RCC 7860 (cell line): ENCODE measurements at regions not wholly inside any gene's neighbourhood (a gene's known extent, or its start where the extent isn't known, plus 50 kb on each side); places are given as distances from the start of the nearest gene placed in this dataset.
A peak's percentile ranks its signal among the peaks of the same experiment; 100 is the strongest.

Experiments
- DNase-seq: peaks from one replicate; pipeline ENCODE4 v3.0.0-alpha.2; 2015; ENCODE audit warnings: low spot score
- FAIRE-seq: peaks from 2 replicates; lab custom pipeline; 2012; peaks lifted over from hg19 to GRCh38; lab: Jason Lieb, UNC

GRCh38 chr2:222146488-222146887 lies 152.3 kb downstream of the PAX3 start:
- FAIRE-seq (no peak), DNase-seq (no peak)

- DNase-seq (peak; percentile 63), FAIRE-seq (peak; percentile 49)
These were observed 156.8 kb downstream of the PAX3 start for GRCh38 chr2:222142027-222142426.

DNA sequence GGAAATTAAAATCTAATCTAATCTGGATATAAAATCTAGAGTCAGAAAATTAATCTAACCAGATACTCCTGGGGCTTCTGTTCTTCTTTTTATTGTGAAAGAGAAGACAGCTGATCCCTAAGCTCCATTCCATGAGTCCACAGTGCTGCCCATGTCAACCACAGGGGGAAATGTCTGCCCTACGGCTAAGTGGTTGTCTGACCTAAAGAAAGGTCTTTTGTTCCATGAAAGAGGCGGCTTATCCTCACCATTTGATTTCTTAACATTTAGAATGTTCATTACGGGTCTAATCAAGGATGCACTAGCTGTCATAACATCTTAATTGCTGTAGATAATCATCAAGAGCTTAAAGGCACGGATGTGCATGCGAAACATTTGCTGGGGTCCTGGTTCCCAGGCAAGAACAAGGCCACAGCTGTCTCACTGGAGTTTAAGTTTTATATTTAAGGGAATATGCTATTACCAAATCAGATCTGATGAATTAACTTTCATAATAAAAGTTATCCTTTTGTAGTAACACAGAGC lies 162.6 kb downstream of the PAX3 start:
- no peak for FAIRE-seq
- no peak for DNase-seq

DNA sequence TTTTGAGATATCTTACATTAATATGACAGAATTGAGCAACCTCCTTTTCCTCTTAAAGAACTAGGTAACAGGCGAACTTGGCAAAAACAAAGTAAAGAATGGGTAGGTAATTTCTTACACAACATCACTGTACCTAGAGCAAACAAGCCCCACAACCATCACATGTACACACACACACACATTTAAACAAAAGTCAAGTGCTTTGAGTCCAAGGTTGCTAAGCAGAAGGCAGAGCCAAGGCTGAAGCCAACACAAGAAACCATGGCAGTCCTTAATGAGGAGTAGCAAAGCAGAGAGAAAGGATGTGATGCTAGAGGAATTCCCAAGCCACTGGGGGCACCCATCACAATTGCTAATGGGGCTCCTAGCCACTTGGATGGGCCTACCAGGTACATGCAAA lies 164.1 kb downstream of the PAX3 start:
- no peak for DNase-seq
- no peak for FAIRE-seq

DNA sequence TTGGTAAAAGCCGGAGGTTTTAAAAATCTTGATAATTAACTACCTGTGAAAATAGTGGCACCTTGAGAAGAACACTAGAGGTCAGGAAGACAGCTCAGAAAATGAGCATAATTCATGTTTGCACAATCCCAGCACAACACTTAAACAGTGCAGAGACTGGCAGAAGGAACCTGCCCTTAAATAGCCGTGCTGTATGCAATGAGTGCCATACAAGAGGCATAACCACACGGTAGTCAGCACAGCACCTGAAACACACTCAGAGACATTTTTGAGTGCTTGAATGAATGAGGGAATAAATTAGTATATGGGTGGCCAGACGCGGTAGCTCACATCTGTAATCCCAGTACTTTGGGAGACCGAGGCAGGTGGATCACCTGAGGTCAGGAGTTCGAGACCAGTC lies 164.9 kb downstream of the PAX3 start:
- FAIRE-seq (no peak), DNase-seq (no peak)

- FAIRE-seq (no peak), DNase-seq (no peak)
These were observed 167.9 kb downstream of the PAX3 start for GRCh38 chr2:222130855-222131254.

- no peak for DNase-seq
- FAIRE-seq, result no peak
These were observed 171.1 kb downstream of the PAX3 start for GRCh38 chr2:222127660-222128059.

- DNase-seq (no peak), FAIRE-seq (no peak)
These were observed 177.9 kb downstream of the PAX3 start for GRCh38 chr2:222120933-222121332.

GRCh38 chr2:222115296-222115695 lies 183.5 kb downstream of the PAX3 start:
- DNase-seq, result no peak
- no peak for FAIRE-seq

DNA sequence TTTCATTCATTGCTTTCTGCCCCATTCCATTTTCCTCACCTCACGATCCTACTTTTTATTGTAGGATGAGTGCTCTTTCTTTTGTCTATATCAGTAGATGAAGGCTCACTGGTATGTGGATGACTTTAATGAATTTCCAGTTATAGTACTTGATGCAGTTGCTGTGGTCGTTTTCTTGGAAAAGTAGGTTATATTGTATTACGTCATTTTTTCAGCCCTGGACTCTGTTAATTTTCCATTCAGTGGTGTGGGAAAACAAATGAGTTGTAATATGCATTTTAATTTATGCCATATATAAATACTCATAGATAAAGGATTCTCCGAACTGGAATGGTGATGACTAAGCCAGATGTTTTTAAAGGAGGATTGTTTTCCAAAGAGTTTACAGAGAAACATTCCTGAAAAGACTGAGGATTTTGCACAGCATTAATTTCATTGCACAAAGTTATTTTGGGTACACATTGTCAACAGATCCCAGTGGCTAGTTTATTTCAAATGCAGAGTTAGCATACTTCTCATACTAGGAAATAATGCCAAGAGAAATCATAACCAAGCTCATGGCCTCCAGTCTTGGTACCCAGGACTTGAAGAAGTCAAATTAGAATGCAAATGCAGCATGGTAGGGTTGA lies 189.7 kb downstream of the PAX3 start:
- no peak for FAIRE-seq

DNA sequence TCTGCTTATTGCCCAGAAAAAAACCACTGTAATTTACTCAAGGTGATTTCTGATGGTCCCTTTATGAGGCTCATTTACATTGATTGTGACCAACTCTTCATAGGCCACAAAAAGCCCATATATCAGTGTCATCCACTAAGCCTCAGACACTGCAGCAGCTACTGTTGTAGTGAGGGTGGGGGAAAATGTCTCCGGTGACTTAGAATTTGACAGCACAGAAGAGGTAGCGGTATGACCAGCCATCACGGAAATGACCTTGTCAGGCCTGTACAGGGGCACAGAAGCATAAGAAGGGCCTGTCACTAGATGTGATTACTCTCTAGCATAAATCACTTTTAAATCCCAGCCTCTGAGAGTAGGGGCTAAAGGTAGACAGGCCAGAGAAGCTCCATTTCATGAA lies 190.3 kb downstream of the PAX3 start:
- FAIRE-seq (no peak), DNase-seq (no peak)

More for the DNA sequence above, 189.7 kb downstream of the PAX3 start:
- DNase-seq, result no peak

GRCh38 chr2:222105046-222105445 lies 193.8 kb downstream of the PAX3 start:
- DNase-seq (peak; percentile 17), FAIRE-seq (no peak)

DNA sequence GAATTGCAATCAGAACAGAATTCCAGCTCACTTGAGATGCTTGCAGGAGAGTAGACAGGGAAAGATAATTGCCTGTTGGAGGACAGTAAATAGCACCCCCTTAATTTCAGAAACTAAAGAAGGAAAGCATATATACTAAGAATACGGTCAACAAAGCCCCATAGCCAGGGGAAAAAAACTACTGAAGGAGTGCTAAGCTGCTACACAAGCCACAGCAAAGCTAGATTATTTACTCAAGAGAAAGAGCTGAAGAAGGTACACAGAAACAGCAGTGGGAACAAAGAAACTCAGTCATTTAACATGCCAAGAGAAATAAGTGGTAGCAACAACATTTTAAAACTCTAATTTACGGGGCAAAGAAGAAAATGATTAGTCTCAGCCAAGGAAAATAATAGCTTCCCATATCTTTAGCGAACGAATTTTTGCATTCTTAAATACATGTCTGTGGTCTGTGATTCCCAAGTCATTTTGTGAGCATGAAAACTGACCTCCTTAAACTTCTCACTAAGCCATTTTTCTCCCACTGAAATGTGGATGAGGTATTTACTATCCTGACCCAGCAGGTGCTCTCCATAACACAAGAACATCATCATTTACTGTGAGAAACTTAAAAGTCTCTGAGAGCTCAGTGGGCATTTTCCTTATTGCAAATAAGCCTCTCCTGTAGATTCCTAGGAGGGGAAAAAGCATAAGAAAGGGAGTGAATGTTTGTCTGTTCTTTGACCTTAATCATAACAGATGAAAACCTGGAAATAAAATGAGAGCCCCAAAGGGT lies 196.0 kb downstream of the PAX3 start:
- FAIRE-seq, result no peak
- no peak for DNase-seq

DNA sequence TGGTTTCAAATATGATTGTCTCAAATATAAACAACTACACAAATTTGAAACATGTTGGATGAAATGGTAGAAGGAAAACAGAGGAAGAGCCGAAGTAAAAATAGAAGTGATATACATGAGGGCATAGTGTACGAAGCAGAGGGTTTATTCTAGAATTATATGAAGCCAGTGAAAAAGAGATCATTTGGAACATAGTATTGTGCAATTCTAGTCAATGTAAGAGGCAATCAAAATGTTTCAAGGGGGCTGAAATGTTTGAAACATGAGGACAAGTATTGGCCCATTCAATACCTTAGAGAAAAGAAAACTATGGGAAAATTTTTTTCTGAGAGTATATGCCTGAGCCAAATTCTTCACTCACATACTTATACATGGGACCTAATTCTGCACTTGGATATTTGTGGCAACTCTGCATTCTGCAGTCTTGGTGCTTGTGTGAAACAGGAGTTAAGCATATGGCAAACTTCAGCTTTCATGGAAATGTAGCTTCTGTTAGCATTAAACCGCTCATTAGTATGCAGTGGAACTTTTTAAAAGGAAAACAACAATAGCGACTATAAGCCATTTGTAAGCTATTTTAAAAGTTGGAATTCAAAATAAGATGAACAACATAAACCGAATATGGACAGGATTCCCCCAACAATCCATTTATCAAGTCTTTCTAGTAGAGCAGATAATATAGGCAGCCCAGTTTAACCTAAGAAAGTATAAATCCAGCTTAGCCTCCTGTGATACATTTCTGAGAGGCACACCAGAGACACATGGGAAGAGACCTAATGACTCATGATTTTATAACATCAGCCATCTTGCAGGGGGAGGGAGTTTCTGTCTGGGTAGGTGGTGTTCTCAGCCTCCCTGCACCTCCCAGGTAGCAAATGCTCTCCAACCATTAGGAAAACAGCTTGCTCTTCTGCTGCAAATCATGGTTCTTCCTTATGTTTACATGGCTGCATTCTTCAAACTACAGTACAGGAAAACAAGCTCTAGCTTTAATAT lies 197.8 kb downstream of the PAX3 start:
- DNase-seq (no peak), FAIRE-seq (no peak)

DNA sequence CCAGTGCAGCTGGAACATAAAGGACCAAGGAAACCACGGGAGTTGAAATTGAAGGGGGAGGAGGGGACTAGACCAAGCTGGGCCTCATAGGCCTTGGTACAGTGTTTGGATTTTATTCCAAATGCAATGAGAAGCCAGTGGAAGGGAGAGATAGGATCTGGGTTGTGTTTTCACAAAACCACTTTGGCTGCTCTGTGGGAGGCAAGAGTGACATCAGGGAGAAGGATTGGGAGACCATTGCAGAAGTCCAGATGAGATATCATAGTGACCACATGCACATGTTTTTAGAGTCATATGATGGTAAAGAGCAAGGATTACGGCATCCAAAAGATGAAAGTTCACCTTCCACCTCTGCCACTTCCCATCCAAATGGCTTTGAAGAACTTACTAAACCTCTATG lies 210.2 kb downstream of the PAX3 start:
- FAIRE-seq (no peak), DNase-seq (no peak)

- FAIRE-seq, result no peak
- DNase-seq, result no peak
These were observed 210.8 kb downstream of the PAX3 start for GRCh38 chr2:222087998-222088397.

GRCh38 chr2:222082201-222082600 lies 216.6 kb downstream of the PAX3 start:
- no peak for DNase-seq
- FAIRE-seq, result no peak

DNA sequence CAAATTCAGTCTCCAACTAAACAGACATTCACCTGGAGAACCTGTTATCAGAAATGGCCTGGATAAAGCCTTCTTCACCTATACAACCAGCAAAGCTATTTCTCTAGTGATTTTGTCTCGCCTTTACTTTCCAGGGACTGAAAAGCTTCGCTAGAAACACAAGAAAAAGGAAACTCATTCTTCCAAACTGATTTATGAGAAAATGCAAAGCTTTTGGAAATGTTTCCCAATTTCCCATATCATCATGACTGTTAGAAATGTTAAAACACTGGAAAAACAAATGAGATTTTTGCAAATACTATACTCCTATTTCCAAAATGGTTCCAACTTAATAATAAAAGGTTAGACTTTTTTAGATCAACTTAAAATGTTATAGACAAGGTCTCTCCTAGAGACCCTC lies 218.7 kb downstream of the PAX3 start:
- DNase-seq (no peak), FAIRE-seq (no peak)

- FAIRE-seq (no peak), DNase-seq (peak; percentile 7)
These were observed 221.7 kb downstream of the PAX3 start for GRCh38 chr2:222076973-222077690.

GRCh38 chr2:222074674-222075073 lies 224.1 kb downstream of the PAX3 start:
- DNase-seq, result no peak
- FAIRE-seq, result no peak
